NT2/D1 (cell line): ENCODE measurements at regions not wholly inside any gene's neighbourhood (a gene's known extent, or its start where the extent isn't known, plus 50 kb on each side); places are given as distances from the start of the nearest gene placed in this dataset.

Experiments
- SUZ12 ChIP-seq: IDR thresholded peaks from 2 replicates; pipeline ENCODE4 v1.6.1; 2011; ENCODE audit not compliant: insufficient read length, insufficient read depth; ENCODE audit errors: extremely low read depth
- YY1 ChIP-seq: IDR thresholded peaks from 2 replicates; pipeline ENCODE4 v1.6.1; 2011; ENCODE audit not compliant: insufficient read length, insufficient read depth
- ZNF274 ChIP-seq: IDR thresholded peaks from 2 replicates; pipeline ENCODE4 v1.6.1; 2011; ENCODE audit warnings: mild to moderate bottlenecking, low read depth, low read length

- TF ChIP-seq YY1 (no peak), ZNF274 (no peak), SUZ12 (no peak)
These were observed 552.3 kb downstream of the EFNA5 start for GRCh38 chr5:107118184-107119019.
